ENCODE measurements at regions not wholly inside any gene's neighbourhood (a gene's known extent, or its start where the extent isn't known, plus 50 kb on each side); places are given as distances from the start of the nearest gene placed in this dataset.

DNA sequence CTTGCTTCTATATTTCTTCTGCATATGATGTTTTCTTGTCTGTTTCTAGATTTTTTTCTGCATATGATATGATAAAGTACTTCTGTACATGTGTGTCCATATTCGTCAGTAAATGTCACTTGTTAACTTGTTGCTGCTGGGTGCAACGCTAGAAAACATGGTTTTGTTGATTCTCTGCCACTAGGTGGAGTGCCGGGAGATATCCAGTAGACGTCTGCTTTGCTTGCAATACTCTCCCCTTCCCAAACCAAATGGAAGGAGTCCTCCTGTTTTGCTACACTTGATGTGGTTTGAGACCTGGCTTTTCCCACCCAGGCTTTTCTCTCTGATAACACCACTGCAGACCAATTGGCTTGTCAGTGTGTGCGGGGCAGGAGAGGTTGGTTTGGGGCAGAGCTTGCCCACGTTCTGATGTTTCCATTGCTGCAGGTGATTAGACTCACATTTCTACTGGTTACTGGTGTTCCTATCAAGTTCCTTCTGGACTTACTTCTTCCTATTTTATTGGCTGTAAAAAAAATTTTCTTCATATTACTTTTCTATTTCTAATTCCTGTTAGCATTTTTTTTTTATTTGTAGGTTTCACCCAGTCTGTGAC is 900.0 kb upstream of the CDH10 start:
- TF ChIP-seq, protein P1, sequence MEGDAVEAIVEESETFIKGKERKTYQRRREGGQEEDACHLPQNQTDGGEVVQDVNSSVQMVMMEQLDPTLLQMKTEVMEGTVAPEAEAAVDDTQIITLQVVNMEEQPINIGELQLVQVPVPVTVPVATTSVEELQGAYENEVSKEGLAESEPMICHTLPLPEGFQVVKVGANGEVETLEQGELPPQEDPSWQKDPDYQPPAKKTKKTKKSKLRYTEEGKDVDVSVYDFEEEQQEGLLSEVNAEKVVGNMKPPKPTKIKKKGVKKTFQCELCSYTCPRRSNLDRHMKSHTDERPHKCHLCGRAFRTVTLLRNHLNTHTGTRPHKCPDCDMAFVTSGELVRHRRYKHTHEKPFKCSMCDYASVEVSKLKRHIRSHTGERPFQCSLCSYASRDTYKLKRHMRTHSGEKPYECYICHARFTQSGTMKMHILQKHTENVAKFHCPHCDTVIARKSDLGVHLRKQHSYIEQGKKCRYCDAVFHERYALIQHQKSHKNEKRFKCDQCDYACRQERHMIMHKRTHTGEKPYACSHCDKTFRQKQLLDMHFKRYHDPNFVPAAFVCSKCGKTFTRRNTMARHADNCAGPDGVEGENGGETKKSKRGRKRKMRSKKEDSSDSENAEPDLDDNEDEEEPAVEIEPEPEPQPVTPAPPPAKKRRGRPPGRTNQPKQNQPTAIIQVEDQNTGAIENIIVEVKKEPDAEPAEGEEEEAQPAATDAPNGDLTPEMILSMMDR (conservative IDR thresholded peaks at IDR 0.05; ENCODE audit: low read length), result peak; percentile 79
- no peak for TF ChIP-seq EZH2phosphoT487 (IDR thresholded peaks at IDR 0.05; ENCODE audit: borderline replicate concordance, low read depth, low read length)

Measured in OCI-LY7 (cell line).